ENCODE measurements at regions not wholly inside any gene's neighbourhood (a gene's known extent, or its start where the extent isn't known, plus 50 kb on each side); places are given as distances from the start of the nearest gene placed in this dataset.
A peak's percentile ranks its signal among the peaks of the same experiment; 100 is the strongest.
"Not testable (repeated sequence)": the region's sequence is repeated elsewhere in the genome, so short reads cannot be mapped to it uniquely, and the experiment has no call there.

DNA sequence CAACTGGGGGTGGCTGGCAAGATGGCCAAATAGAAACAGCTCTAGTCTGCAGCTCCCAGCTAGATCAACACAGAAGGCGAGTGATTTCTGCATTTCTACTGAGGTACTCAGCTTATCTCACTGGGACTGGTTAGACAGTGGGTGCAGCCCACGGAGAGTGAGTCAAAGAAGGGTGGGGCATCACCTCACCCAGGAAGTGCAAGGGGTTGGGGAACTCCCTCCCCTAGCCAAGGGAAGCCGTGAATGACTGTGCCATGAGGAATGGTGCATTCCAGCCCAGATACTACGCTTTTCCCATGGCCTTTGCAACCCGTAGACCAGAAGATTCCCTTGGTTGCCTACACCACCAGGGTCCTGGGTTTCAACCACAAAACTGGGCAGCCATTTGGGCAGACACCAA, 452.6 kb downstream of the NR4A2 start:
- not testable (repeated sequence) for FAIRE-seq

DNA sequence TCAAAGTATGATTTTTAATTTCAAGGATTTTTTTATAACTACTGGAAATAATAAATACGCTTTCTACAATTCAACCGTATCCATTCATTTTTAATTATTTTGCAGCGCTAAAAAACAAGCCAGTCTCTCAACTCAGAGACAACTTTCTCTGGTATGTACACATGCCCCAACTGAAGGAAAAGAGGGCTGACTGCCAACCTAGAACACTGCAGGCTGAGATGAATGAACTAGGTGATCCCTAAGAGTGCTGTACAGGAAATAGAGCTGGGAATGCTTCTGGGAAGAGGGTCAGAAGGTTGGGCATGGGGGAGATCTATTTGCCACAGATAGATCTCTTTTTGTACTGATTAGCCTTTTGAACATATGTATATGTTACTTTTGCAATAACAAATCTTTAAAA, 460.1 kb downstream of the NR4A2 start:
- no peak for FAIRE-seq

GRCh38 chr2:155871940-155872339, 460.6 kb downstream of the NR4A2 start:
- FAIRE-seq: no peak

DNA sequence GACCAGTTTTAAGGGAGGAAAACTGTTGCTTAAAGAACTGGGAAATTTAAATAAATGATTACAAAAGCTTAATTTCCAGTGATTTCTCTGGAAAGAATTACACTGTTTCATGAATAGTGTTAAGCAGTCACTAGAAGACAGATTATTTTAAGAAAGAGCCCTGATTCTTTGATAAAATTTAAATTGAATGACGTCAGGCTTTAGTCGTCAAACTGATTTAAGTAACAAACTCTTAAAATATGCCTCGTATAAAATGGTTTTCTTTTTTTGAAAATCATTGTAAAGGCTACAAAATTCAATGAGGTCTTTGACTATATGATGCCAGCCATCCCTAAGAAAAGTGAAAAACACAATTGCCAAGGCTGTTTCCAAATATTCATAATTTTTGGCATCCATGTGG, 465.0 kb downstream of the NR4A2 start:
- FAIRE-seq: no peak

- FAIRE-seq: no peak
Measured at GRCh38 chr2:155866477-155866876, 466.0 kb downstream of the NR4A2 start.

GRCh38 chr2:155852156-155852555, 480.4 kb downstream of the NR4A2 start:
- no peak for FAIRE-seq

DNA sequence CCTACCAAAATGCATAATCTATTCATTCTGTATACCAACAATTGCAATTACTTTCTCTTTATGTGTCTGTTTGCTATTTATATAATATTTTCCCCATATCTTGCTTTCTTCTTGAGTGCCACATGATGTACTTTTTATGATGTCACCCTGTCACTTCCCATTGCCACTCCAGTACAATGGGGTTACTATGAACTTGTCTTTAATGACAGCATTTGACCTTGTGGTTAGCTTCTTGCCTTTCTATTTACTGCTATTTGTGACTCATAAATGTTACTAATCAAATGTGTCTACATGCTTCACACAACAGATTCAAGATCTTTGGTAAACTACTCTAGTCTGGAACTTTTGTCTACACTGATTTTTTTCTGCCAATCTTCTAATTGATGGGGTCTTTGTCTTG, 486.3 kb downstream of the NR4A2 start:
- FAIRE-seq: no peak

- FAIRE-seq: no peak
Measured at GRCh38 chr2:155844461-155844860, 488.1 kb downstream of the NR4A2 start.

- no peak for FAIRE-seq
Measured at GRCh38 chr2:155842103-155842502, 490.4 kb downstream of the NR4A2 start.

- FAIRE-seq: no peak
Measured at GRCh38 chr2:155841442-155841841, 491.1 kb downstream of the NR4A2 start.

DNA sequence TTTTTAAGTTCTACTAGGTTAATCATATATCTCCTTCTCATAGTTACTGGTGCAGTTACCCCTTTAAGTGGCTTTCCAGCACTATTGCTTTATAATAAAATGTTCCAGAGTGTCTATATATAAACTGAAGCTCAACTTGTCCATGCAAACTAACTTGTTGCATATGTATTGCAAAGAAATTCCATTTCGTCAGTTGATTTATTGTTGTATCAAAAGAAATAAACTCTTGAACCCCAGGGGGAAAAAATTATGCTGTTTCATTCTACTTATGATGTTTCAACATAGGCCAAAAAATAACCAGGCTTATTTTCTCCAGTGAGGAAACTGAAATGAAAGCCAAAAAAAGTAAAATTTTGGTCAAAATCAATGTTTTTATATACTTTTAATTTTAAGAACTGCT, 491.9 kb downstream of the NR4A2 start:
- FAIRE-seq: no peak

GRCh38 chr2:155839991-155840390, 492.5 kb downstream of the NR4A2 start:
- FAIRE-seq: no peak

- no peak for FAIRE-seq
Measured at GRCh38 chr2:155839436-155839835, 493.1 kb downstream of the NR4A2 start.

GRCh38 chr2:155836439-155836838, 496.1 kb downstream of the NR4A2 start:
- no peak for FAIRE-seq

- FAIRE-seq: no peak
Measured at GRCh38 chr2:155830817-155831579, 501.5 kb downstream of the NR4A2 start.

DNA sequence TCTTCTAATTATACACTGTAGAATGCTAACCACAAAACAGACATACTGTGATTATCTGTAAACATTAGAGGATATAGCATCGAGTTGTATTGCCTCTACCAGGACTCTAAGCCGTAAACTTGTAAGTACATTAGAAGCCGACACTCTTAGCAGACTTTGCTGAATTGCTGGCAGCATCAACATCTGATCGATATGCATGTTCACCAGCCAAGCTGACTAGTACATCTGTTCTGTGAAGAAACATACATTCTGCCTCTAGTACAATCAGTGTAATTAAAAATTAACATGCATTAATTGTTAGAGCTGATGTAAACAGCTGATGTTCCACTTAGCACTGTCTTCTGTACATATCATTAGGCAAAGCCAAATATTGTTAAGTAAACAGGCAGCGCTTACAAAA, 502.2 kb downstream of the NR4A2 start:
- no peak for FAIRE-seq

DNA sequence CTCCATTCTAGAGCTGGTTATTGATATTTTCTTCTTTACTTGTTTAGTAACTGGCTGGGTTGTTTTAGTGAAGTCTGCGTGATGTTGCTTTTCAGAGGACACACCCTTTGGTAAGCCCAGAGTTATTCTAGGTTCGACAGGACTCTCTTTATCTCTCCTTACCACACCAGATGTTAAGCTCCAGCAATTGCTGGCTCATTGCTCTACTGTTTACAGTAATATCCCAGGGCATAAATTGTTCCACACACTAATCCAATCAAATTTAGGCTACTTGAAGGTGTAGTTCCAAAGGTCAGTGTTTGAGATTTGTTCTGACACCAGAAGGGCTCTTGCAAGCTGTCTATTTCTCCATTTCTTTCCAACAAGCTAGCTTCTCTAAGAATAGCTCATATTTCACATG, 506.6 kb downstream of the NR4A2 start:
- no peak for FAIRE-seq

DNA sequence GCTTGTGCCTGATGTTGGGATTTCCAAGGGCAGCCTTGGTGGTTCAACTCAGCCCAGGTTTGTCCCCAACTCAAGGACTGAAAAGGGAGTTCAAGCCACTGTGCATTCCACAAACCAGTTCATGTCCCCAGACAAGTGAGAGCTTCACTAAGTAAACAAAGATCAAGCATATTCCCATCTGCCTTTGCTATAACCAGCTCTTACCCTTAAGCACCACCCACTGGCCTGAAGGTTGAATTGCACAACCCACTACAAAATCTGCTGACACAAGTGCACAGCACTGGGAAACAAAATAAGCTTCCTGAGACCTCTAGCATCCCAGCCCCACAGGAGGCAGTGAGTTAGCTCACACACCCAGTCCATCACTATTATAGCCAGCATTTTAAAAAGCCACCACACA, 516.7 kb downstream of the NR4A2 start:
- no peak for FAIRE-seq

DNA sequence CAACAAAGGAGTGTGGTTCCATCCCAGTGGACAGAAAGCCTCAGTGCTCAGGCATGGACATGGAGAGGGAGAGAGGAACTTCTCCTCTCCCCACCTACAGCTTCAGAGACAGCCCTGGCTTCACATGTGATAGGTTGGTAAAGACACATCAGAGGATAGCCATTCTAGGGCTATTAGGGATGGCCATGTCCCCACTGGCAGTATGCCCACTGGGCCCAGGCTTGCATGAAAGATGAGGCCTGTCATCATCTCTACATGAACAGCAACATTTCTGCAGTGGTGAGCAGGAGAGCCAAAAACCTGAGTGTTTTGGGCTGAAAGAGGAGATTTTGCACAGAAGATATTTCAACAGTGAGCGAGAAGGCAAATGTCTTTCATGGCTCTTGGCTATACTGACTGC, 517.2 kb downstream of the NR4A2 start:
- FAIRE-seq: no peak

- FAIRE-seq: no peak
Measured at GRCh38 chr2:155810411-155810810, 522.1 kb downstream of the NR4A2 start.

DNA sequence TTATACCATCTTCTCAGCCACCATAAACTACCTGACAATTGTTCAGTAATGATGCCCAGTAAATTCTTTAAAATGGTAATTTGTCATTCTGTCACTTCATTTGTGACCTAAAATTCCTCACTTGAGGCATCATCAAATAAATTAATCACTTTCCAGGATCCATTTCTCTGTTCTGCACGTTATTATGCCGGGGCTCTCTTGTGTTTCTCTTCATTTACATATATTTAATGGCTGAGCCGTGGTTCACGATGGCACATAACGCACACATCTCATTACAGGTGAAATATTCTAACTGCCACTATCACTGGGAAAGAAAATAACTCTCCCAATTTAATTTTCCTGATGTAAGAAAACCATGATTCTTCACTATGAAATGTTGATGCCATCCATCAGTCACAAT, 529.6 kb downstream of the NR4A2 start:
- FAIRE-seq: no peak

GRCh38 chr2:155792666-155793065, 539.9 kb downstream of the NR4A2 start:
- peak; percentile 47 for FAIRE-seq

DNA sequence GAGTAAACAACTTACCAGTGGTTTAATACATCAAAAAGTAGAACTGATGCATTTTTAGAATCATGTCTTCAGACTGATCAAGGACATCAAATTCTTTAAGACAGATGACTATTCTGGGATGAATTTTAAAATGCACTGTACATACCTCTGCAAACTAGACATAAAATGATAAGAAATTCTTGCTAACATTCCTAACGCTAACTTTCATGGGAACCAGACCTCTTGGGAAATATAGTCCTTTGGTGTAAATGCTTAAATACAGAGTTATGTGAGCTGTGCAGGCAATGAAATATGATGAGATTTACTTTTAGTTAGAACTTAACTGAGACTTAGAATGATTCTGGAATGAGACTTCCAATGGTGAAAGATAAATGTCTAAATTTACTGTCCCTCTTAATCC, 562.0 kb downstream of the NR4A2 start:
- FAIRE-seq: no peak

- FAIRE-seq: no peak
Measured at GRCh38 chr2:155766342-155767115, 566.0 kb downstream of the NR4A2 start.

DNA sequence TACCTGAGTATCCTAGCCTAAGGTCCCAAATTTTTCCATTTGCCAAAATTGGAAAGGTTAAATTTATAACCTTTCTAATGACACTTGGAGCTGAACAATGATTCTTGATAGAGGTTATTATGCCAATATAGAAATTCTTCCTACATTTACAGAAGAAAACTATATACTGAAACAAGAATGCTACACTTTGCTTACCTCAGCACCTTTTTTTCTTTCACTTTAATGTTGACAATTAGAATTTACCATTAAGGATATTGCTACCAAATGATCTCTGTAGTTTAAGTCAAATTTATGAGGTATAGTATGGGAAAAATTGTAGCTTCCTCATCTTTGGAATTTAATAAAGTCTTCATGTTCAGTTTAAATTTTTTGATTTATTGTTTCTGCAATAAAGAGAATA, 577.0 kb downstream of the NR4A2 start:
- FAIRE-seq: no peak
